Lower leg skin (tissue), 4 donors: ENCODE measurements at regions not wholly inside any gene's neighbourhood (a gene's known extent, or its start where the extent isn't known, plus 50 kb on each side); places are given as distances from the start of the nearest gene placed in this dataset.

Experiments used
- DNase-seq, 2 donors: peaks; one replicate each; pipeline ENCODE4 v3.0.0-alpha.2; 2019; ENCODE audit warnings: low spot score in 2 of 2
- H3K4me3 ChIP-seq: fragments of 200-600 bp; sonication (generic); 2 replicates; pipeline ENCODE4 v1.5.1; 2017; ENCODE audit warnings: mild to moderate bottlenecking, low read depth; ENCODE audit not compliant: poor library complexity, severe bottlenecking
- POLR2A ChIP-seq, 2 donors: fragments of 450-650 bp; IDR thresholded peaks; one replicate each; pipeline ENCODE4 v1.6.1; 2016 to 2017; ENCODE audit warnings: antibody characterized with exemption in 2 of 2, mild to moderate bottlenecking in 1 of 2, moderate library complexity in 1 of 2
- WGBS, 2 donors: methylation state at CpG; one replicate each; pipeline ENCODE4 v1.1.5; 2018; 5-methylcytosine and 5-hydroxymethylcytosine counted together
- intact Hi-C: fragments of 100-400 bp; cut with DNase I; formaldehyde crosslinking; loops from one replicate; pipeline ENCODE4 v1.15.0; 2023; ENCODE audit warnings: low total_unique reads
- TF ChIP-seq, protein P1 (sequence below), 3 donors: fragments of 450-650 bp; IDR thresholded peaks; one replicate each; pipeline ENCODE4 v1.5.1; 2016; ENCODE audit warnings: antibody characterized with exemption in 3 of 3, mild to moderate bottlenecking in 3 of 3, moderate library complexity in 2 of 3

- TF ChIP-seq, protein P1, sequence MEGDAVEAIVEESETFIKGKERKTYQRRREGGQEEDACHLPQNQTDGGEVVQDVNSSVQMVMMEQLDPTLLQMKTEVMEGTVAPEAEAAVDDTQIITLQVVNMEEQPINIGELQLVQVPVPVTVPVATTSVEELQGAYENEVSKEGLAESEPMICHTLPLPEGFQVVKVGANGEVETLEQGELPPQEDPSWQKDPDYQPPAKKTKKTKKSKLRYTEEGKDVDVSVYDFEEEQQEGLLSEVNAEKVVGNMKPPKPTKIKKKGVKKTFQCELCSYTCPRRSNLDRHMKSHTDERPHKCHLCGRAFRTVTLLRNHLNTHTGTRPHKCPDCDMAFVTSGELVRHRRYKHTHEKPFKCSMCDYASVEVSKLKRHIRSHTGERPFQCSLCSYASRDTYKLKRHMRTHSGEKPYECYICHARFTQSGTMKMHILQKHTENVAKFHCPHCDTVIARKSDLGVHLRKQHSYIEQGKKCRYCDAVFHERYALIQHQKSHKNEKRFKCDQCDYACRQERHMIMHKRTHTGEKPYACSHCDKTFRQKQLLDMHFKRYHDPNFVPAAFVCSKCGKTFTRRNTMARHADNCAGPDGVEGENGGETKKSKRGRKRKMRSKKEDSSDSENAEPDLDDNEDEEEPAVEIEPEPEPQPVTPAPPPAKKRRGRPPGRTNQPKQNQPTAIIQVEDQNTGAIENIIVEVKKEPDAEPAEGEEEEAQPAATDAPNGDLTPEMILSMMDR (IDR thresholded peaks at IDR 0.05) = no peak
- no peak for TF ChIP-seq POLR2A (IDR thresholded peaks at IDR 0.05)
- no peak for DNase-seq
- WGBS, 2 donors = 77 to 80% methylated on average over 1 of the region's 1 CpG
- no peak overlapping the region for H3K4me3 ChIP-seq
- intact Hi-C loops = no loop called here
These were observed 913.4 kb upstream of the RAG2 start for GRCh38 chr11:37511425-37511933.

GRCh38 chr11:37509506-37509905, 911.5 kb upstream of the RAG2 start:
- no peak overlapping the region for H3K4me3 ChIP-seq
- intact Hi-C loops = no loop called here
- no peak for DNase-seq
- WGBS, 2 donors = 38 to 47% methylated on average over 2 of the region's 2 CpGs
- TF ChIP-seq, protein P1 (IDR thresholded peaks at IDR 0.05) = no peak
- TF ChIP-seq POLR2A (IDR thresholded peaks at IDR 0.05) = no peak

DNA sequence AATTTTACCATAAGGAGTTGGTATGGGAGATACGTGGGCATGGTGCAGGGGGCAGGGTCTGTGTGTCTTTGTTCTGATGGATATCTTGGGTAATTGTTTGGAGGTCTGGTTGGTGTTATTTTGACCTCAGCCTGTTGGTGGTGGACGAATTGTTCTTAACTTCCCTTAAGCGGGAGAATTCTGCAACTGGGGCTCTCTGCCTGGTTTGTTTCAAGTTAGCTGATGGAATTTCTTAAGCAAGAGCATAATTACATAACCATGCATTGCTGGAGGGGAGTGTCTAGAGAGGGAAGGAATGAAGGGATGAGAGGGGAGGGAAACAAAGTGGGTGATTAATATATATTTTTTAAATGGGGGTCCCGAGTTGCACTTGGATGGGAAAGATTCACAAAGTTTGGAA, 908.5 kb upstream of the RAG2 start:
- no peak overlapping the region for H3K4me3 ChIP-seq
- intact Hi-C loops = no loop called here
- WGBS, 2 donors = 72 to 73% methylated on average over 4 of the region's 4 CpGs
- TF ChIP-seq POLR2A (IDR thresholded peaks at IDR 0.05) = no peak
- TF ChIP-seq, protein P1 (IDR thresholded peaks at IDR 0.05) = no peak
- no peak for DNase-seq

DNA sequence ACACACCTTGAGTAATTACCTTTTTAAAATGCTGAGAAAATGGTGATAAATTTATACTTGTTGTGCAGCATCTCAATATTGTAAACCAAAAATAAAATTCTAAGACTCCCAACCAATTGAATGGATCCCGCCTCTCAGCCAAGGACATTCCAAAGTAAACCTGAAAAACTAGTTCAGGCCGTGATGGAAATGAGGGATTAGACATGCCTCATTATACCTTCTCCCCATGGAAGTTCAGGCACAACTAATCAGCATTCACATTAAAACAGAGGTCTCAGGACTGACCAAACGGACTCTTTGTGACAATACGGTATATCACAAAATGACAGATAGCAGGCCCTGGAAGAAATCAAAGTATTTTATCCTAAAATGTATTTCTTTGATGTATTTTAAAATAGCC, 907.4 kb upstream of the RAG2 start:
- no peak for DNase-seq
- intact Hi-C loops = no loop called here
- TF ChIP-seq POLR2A (IDR thresholded peaks at IDR 0.05) = no peak
- TF ChIP-seq, protein P1 (IDR thresholded peaks at IDR 0.05) = no peak
- H3K4me3 ChIP-seq = no peak overlapping the region
- 63 to 74% methylated on average over 4 of the region's 4 CpGs for WGBS, 2 donors

GRCh38 chr11:37504921-37505320, 906.9 kb upstream of the RAG2 start:
- no peak for TF ChIP-seq POLR2A (IDR thresholded peaks at IDR 0.05)
- TF ChIP-seq, protein P1 (IDR thresholded peaks at IDR 0.05) = no peak
- no peak for DNase-seq
- intact Hi-C loops = no loop called here
- H3K4me3 ChIP-seq = no peak overlapping the region
- WGBS, 2 donors = 51 to 52% methylated on average over 3 of the region's 3 CpGs

DNA sequence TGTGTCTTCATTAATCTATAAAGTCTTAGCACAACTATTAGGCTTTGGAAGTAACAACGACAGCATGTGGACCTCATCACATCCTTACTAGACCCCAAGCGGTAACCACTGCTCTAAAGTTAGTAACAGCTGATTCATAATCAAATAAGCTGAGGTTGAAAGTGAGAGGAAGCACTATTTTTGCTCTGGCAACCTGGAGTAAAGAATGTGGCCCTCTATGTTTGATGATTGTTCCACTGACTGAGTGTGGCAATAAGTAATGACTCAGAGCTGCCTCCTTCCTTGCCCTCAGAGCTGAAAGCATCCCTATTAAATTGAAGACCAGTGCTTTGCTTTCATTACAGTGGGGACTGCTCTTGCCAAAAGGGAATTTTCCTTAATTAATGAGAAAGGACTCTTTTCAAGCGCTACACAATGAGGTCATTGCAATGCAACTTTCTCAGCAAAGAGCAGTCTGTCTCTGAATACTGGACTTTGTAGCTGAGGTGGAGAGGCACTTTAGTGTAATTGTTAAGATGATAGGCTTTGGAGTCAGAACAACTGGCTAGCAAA, 906.1 kb upstream of the RAG2 start:
- no peak overlapping the region for H3K4me3 ChIP-seq
- intact Hi-C loops = no loop called here
- WGBS, 2 donors = 55 to 67% methylated on average over 3 of the region's 3 CpGs
- DNase-seq = no peak
- TF ChIP-seq POLR2A (IDR thresholded peaks at IDR 0.05) = no peak
- TF ChIP-seq, protein P1 (IDR thresholded peaks at IDR 0.05) = no peak
